IPS-18a (cell line): ENCODE measurements at regions not wholly inside any gene's neighbourhood (a gene's known extent, or its start where the extent isn't known, plus 50 kb on each side); places are given as distances from the start of the nearest gene placed in this dataset.
"Not testable (repeated sequence)": the region's sequence is repeated elsewhere in the genome, so short reads cannot be mapped to it uniquely, and the experiment has no call there.

ENCODE experiments used
- H3K27ac ChIP-seq: one replicate; pipeline ENCODE4 v1.5.1; 2013; ENCODE audit warnings: low read length
- H3K27me3 ChIP-seq: one replicate; pipeline ENCODE4 v1.6.1; 2013; ENCODE audit warnings: mild to moderate bottlenecking, low read length; ENCODE audit not compliant: control insufficient read depth, insufficient read depth
- H3K36me3 ChIP-seq: one replicate; pipeline ENCODE4 v1.6.1; 2013; ENCODE audit warnings: low read depth, low read length; ENCODE audit not compliant: control insufficient read depth
- H3K4me1 ChIP-seq: one replicate; pipeline ENCODE4 v1.6.1; 2013; ENCODE audit warnings: low read depth, low read length; ENCODE audit not compliant: control insufficient read depth
- H3K4me3 ChIP-seq: one replicate; pipeline ENCODE4 v1.5.1; 2013; ENCODE audit warnings: low read length
- H3K9ac ChIP-seq: one replicate; pipeline ENCODE4 v1.6.1; 2013; ENCODE audit warnings: mild to moderate bottlenecking, low read length, moderate library complexity
- H3K9me3 ChIP-seq: one replicate; pipeline ENCODE4 v1.6.1; 2013; ENCODE audit warnings: low read depth, low read length; ENCODE audit not compliant: control insufficient read depth

DNA sequence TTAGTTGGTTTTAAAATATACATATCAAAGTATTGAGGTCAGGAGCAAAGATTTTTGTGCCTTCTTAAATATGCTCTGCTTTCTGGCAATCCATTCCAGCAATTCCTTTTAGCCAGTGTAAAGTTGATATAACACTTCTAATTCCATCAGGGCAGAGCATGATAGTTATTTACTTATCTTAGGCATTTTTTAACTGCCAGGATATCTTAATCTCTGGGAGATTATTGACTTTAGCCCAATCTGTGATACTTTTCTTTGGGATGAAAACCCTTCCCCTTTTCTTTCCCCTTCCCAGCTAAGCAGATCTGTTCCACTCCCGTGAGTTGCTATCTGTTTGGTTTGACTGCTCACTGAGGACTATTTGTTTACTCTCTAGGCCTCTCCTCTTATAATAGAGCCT is 168.7 kb upstream of the RSPO3 start:
- H3K36me3 ChIP-seq, result no peaks in the 10 kb centered on the region
- H3K4me1 ChIP-seq, result no peaks in the 10 kb centered on the region
- no peaks in the 10 kb centered on the region for H3K27me3 ChIP-seq
- H3K27ac ChIP-seq, result no peak overlapping the region
- no peaks in the 10 kb centered on the region for H3K9me3 ChIP-seq
- no peak overlapping the region for H3K9ac ChIP-seq
- H3K4me3 ChIP-seq, result no peak overlapping the region

DNA sequence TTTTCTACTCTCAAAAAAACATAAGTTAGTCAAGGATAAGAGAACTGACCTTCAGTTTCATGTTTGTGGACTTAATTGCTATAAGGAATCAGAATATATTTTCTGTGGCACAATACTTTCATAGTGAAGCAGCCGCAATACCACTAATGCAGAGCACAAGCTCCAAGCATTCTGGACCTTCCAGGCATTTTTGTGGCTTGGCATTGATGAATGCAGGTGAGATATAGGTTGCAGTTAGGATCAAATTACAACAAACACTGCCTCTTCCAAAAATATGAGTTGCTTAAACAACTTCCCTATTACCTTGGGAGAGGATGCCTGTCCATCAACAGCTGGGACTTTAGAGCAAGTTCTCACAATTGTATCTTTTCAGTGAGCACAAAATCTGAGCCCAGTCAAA is 162.8 kb upstream of the RSPO3 start:
- H3K4me3 ChIP-seq, result no peak overlapping the region
- H3K27ac ChIP-seq, result no peak overlapping the region
- H3K9ac ChIP-seq, result no peak overlapping the region
- no peaks in the 10 kb centered on the region for H3K9me3 ChIP-seq
- H3K4me1 ChIP-seq, result no peaks in the 10 kb centered on the region
- H3K27me3 ChIP-seq, result no peaks in the 10 kb centered on the region
- H3K36me3 ChIP-seq, result no peaks in the 10 kb centered on the region

DNA sequence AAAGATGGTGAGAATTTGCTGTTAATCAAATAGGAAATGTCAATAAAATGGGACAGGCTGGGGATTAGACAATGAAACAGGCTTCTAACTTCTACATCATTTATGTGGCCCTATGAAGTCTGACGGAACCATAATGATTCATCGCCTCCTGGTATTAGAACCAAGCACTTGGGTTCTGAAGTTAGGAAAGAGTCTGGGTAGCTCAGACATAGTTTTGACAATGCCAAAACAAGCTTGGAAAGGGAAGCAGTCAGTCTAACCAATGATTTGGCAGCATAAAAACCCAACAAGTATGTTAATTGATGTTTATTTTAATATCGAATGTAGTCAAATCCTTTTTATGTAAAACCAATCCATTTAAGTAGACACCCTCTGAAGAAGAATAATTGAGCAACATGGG is 160.8 kb upstream of the RSPO3 start:
- no peaks in the 10 kb centered on the region for H3K27me3 ChIP-seq
- no peak overlapping the region for H3K9ac ChIP-seq
- H3K4me3 ChIP-seq, result no peak overlapping the region
- no peaks in the 10 kb centered on the region for H3K36me3 ChIP-seq
- no peaks in the 10 kb centered on the region for H3K9me3 ChIP-seq
- H3K4me1 ChIP-seq, result no peaks in the 10 kb centered on the region
- no peak overlapping the region for H3K27ac ChIP-seq

DNA sequence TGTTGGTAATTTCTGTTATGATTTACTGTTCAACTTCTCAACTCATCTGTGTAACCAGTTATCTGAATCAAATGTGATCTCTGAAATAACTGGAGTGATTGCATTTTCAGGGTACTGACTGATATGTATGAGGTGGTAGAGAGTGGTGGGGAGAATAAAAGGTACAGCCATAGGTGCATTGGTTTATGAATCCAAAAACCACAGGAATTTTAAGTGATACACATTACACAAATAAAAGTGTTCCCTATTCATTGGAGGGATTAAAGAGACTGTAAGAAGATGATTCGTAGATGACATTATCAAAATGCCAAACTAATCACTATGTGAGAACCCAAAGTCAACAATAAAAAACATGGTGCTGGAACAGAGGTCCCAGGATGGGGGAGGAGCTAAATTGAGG is 158.7 kb upstream of the RSPO3 start:
- no peaks in the 10 kb centered on the region for H3K27me3 ChIP-seq
- no peak overlapping the region for H3K4me3 ChIP-seq
- H3K9ac ChIP-seq, result no peak overlapping the region
- no peaks in the 10 kb centered on the region for H3K9me3 ChIP-seq
- H3K27ac ChIP-seq, result no peak overlapping the region
- peaks cover 8% of the 10 kb centered on the region for H3K4me1 ChIP-seq
- H3K36me3 ChIP-seq, result no peaks in the 10 kb centered on the region

DNA sequence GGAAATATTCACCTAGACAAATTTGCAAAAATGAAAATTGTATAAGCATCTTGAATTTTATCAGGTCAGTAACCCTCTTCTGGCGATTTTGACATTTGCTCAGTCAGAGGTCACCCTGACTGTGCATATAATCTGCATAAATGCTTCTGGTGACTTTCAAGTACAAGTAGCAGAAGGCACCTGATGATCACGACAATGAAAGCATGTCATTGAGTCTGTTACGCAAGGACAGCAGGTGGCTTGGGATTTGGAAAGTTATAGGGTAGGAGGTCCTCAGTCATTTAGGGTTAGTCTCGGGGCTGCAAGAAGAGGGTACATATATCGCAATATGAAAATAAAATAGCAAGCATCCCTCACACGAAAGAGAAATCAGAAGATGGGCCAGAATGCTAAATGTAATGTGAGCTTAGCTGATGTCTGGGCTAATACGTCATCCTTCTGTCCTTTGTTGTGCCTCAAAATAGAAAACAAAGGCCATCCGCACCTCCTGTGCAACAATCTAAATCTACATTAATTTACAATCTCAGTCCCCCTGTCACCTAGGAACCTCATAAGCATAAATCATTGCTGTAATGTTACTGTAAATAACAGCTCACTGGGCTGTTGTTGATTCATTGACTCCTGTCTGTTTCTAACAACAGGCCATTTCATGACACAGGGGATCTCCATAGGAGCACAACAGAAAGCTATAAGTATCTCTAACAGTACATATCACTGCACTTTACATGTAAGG is 155.2 kb upstream of the RSPO3 start:
- peaks cover 8% of the 10 kb centered on the region for H3K4me1 ChIP-seq
- no peaks in the 10 kb centered on the region for H3K36me3 ChIP-seq
- H3K27ac ChIP-seq, result no peak overlapping the region
- no peak overlapping the region for H3K4me3 ChIP-seq
- H3K27me3 ChIP-seq, result no peaks in the 10 kb centered on the region
- H3K9me3 ChIP-seq, result no peaks in the 10 kb centered on the region
- no peak overlapping the region for H3K9ac ChIP-seq

DNA sequence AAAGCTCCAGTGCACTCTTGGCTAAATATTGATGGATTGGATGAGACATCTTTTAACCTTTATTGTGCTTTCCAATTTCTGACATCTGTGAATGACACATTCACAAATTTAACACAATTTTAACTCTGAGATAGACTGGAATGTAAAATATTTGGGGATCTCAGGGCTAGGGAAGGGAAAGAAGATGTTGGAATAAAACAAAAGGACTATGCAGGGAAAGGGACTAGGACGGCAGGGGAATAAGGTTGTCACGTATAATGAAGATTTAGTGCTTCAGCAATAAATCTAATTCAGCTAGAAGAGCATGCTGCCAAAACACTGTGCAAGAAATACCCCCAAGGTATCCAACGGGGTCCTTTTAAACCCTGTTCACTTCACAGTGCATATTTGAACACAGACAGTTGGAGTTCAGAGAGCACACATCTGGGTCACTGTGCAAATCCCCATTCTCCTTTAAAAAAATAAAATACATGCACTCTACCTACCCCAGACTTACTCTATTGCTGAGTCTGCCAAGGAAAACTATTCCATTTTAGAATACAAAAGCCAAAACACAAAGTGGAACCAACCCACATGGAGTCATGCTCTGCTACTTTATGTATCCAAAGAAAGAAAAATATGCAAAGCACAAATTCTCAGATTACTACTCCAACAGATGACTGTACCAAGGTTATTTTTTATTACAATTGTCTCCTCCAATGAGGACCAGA is 151.0 kb upstream of the RSPO3 start:
- Histone ChIP-seq H3K27me3 (no peaks in the 10 kb centered on the region), H3K4me3 (no peak overlapping the region), H3K36me3 (no peaks in the 10 kb centered on the region), H3K9ac (no peak overlapping the region), H3K9me3 (no peaks in the 10 kb centered on the region), H3K4me1 (peaks cover 8% of the 10 kb centered on the region), H3K27ac (no peak overlapping the region)

DNA sequence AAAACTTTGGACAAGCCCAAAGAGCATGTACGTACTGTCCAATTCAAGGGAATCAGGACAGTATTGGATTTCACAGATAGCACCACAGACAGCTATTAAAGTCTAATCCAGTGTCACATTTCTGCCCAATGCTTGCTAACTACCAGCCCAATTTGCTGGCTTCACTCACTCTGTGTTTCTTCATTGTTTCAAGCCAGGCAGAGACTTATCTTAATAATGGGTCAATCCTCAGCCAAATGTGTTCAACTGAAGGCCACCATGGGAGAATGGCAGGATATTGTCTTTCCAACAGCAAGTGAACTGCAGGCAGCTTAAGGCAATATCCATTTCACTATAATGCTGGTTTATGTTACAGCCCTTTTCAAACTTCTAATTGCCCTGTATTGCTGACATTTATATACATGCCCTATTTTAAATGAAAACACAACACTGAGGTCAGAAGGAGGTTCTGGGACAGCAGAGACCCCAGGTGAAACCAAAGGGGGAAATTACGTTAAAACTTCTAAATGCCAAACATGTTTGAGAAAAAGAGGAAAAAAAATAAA is 142.1 kb upstream of the RSPO3 start:
- H3K9ac ChIP-seq, result no peak overlapping the region
- no peak overlapping the region for H3K4me3 ChIP-seq
- no peaks in the 10 kb centered on the region for H3K36me3 ChIP-seq
- no peaks in the 10 kb centered on the region for H3K9me3 ChIP-seq
- no peaks in the 10 kb centered on the region for H3K27me3 ChIP-seq
- H3K4me1 ChIP-seq, result peaks cover 4% of the 10 kb centered on the region
- H3K27ac ChIP-seq, result no peak overlapping the region

DNA sequence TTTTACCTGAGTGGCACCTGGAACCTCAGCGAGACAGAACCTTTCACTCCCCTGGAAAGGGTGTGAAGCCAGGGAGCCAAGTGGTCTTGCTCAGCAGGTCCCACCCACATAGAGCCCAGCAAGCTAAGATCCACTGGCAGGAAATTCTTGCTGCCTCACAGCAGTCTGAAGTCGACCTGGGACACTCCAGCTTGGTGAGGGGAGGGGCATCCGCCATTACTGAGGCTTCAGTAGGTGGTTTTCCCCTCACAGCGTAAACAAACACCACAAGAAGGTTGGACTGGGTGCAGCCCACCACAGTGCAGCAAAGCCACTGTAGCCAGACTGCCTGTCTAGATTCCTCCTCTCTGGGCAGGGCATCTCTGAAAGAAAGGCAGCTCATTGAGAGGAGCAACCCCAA is 134.7 kb upstream of the RSPO3 start:
- Histone ChIP-seq H3K9me3 (no peaks in the 10 kb centered on the region), H3K27me3 (no peaks in the 10 kb centered on the region), H3K36me3 (no peaks in the 10 kb centered on the region), H3K9ac (no peak overlapping the region), H3K4me3 (no peak overlapping the region), H3K27ac (no peak overlapping the region), H3K4me1 (peaks cover 4% of the 10 kb centered on the region)

DNA sequence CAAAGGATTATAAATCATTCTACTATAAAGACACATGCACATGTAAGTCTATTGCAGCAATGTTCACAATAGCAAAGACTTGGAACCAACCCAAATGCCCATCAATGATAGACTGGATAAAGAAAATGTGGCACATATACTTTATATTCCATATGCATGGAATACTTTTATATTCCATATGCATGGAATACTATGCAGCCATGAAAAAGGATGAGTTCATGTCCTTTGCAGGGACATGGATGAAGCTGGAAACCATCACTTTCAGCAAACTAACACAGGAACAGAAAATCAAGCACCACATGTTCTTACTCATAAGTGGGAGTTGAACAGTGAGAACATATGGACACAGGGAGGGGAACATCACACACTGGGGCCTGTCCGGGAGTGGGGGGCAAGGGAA is 130.3 kb upstream of the RSPO3 start:
- H3K36me3 ChIP-seq, H3K27me3 ChIP-seq, H3K27ac ChIP-seq, H3K4me3 ChIP-seq, H3K9ac ChIP-seq, H3K9me3 ChIP-seq, H3K4me1 ChIP-seq: not testable (repeated sequence)

DNA sequence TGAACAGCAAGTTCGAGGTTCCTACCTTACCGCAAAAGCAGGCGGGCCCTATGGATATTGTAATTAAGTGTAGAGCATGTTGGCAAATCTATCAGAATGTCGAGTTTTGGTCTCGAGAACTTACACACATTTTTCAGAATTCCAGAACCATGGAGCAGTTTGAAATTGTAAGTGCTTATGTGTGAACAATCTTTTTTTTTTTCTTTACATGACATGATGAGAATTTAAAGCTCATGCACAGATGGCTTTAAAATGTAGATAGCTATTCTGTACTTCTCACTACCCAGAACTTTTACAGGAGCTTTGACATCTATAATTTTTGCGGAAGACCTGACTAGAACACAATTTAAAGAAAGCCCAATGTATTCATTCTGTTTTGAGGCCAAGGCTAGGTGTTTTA is 117.8 kb upstream of the RSPO3 start:
- H3K9me3 ChIP-seq, result no peaks in the 10 kb centered on the region
- H3K4me3 ChIP-seq, result no peak overlapping the region
- no peaks in the 10 kb centered on the region for H3K36me3 ChIP-seq
- H3K27me3 ChIP-seq, result no peaks in the 10 kb centered on the region
- H3K27ac ChIP-seq, result no peak overlapping the region
- no peaks in the 10 kb centered on the region for H3K4me1 ChIP-seq
- H3K9ac ChIP-seq, result no peak overlapping the region

DNA sequence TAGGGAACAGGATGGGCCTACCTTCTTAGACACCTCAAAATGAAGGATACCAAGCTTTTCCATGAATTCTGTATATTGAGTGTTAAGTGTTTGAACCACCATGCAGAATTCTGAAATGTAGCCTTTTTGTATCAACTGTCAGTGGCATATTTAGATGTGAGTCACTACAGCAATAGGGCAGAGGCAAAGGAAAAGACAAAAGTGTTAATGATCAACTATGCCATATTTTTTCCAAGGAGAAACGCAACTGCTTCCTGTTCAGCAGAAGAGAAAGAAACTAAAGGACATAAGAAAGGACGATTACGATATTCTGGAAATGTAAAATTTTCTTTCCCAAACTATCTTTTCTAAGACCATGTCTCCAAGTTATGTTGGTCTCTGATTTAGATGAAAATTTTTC is 104.6 kb upstream of the RSPO3 start:
- no peak overlapping the region for H3K9ac ChIP-seq
- H3K27me3 ChIP-seq, result no peaks in the 10 kb centered on the region
- H3K4me3 ChIP-seq, result no peak overlapping the region
- H3K9me3 ChIP-seq, result no peaks in the 10 kb centered on the region
- H3K27ac ChIP-seq, result no peak overlapping the region
- H3K36me3 ChIP-seq, result no peaks in the 10 kb centered on the region
- peaks cover 4% of the 10 kb centered on the region for H3K4me1 ChIP-seq

DNA sequence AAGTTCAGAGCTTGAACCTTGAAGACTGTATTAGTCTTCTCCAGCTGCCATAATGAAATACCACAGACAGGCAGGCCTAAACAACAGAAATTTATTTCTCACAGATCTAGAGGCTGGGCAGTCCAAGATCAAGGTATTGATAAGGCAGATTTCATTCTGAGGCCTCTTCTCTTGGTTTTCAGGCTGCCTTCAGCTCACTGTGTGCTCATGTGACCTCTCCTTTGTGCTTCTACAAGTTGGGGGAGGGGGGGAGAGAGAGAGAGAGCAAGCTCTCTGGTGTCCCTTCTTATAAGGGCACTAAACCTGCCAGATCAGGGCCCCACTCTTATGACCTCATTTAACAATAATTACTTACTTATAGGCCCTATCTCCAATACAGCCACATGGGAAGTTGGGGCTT is 102.6 kb upstream of the RSPO3 start:
- H3K27ac ChIP-seq, result no peak overlapping the region
- no peak overlapping the region for H3K4me3 ChIP-seq
- no peaks in the 10 kb centered on the region for H3K27me3 ChIP-seq
- peaks cover 4% of the 10 kb centered on the region for H3K4me1 ChIP-seq
- H3K9ac ChIP-seq, result no peak overlapping the region
- H3K9me3 ChIP-seq, result no peaks in the 10 kb centered on the region
- no peaks in the 10 kb centered on the region for H3K36me3 ChIP-seq
